HG03175 (cell line): ENCODE measurements at regions not wholly inside any gene's neighbourhood (a gene's known extent, or its start where the extent isn't known, plus 50 kb on each side); places are given as distances from the start of the nearest gene placed in this dataset.

ENCODE experiments used
- ATAC-seq: cut with Tn5 transposase; IDR thresholded peaks from one replicate; pipeline ENCODE4 v1.9.1; 2021; ENCODE audit warnings: mild to moderate bottlenecking, moderate library complexity; ENCODE audit not compliant: unreplicated experiment

- ATAC-seq, result no peak
These were observed 1125.5 kb upstream of the CNTNAP5 start for GRCh38 chr2:122899614-122900013.

- no peak for ATAC-seq
These were observed 1119.7 kb upstream of the CNTNAP5 start for GRCh38 chr2:122905431-122905830.

GRCh38 chr2:122908159-122908558 lies 1116.9 kb upstream of the CNTNAP5 start:
- ATAC-seq, result no peak

- ATAC-seq, result no peak
These were observed 1097.9 kb upstream of the CNTNAP5 start for GRCh38 chr2:122927197-122927596.

- ATAC-seq, result no peak
These were observed 1097.2 kb upstream of the CNTNAP5 start for GRCh38 chr2:122927710-122928557.

- no peak for ATAC-seq
These were observed 1095.7 kb upstream of the CNTNAP5 start for GRCh38 chr2:122929347-122929746.

GRCh38 chr2:122935506-122935905 lies 1089.6 kb upstream of the CNTNAP5 start:
- no peak for ATAC-seq

- no peak for ATAC-seq
These were observed 1085.3 kb upstream of the CNTNAP5 start for GRCh38 chr2:122939796-122940195.

GRCh38 chr2:122949523-122949922 lies 1075.6 kb upstream of the CNTNAP5 start:
- no peak for ATAC-seq

GRCh38 chr2:122955776-122956175 lies 1069.3 kb upstream of the CNTNAP5 start:
- no peak for ATAC-seq

- no peak for ATAC-seq
These were observed 1064.1 kb upstream of the CNTNAP5 start for GRCh38 chr2:122960759-122961641.

- ATAC-seq, result no peak
These were observed 1058.6 kb upstream of the CNTNAP5 start for GRCh38 chr2:122966461-122966860.

GRCh38 chr2:122977580-122977979 lies 1047.5 kb upstream of the CNTNAP5 start:
- ATAC-seq, result no peak

GRCh38 chr2:122980671-122981070 lies 1044.4 kb upstream of the CNTNAP5 start:
- ATAC-seq, result no peak

- ATAC-seq, result no peak
These were observed 1042.2 kb upstream of the CNTNAP5 start for GRCh38 chr2:122982936-122983335.

- ATAC-seq, result no peak
These were observed 1036.5 kb upstream of the CNTNAP5 start for GRCh38 chr2:122988395-122989221.

GRCh38 chr2:122993592-122993991 lies 1031.5 kb upstream of the CNTNAP5 start:
- ATAC-seq, result no peak

- no peak for ATAC-seq
These were observed 1025.8 kb upstream of the CNTNAP5 start for GRCh38 chr2:122999258-122999657.

- no peak for ATAC-seq
These were observed 1025.3 kb upstream of the CNTNAP5 start for GRCh38 chr2:122999821-123000220.

- no peak for ATAC-seq
These were observed 1022.3 kb upstream of the CNTNAP5 start for GRCh38 chr2:123002660-123003248.

- ATAC-seq, result no peak
These were observed 1009.9 kb upstream of the CNTNAP5 start for GRCh38 chr2:123015186-123015585.
